HCT116 (cell line): ENCODE measurements at regions not wholly inside any gene's neighbourhood (a gene's known extent, or its start where the extent isn't known, plus 50 kb on each side); places are given as distances from the start of the nearest gene placed in this dataset.

Experiments
- CEBPB ChIP-seq: IDR thresholded peaks from 2 replicates; pipeline ENCODE4 v1.6.1; 2012; ENCODE audit warnings: low read depth
- CTCF ChIP-seq, 3 experiments: fragments of 200-600 bp in 1 of 3; sonication (generic) in 1 of 3; IDR thresholded peaks in 2 of 3; conservative IDR thresholded peaks in 1 of 3; 2 replicates each; pipeline ENCODE4 v1.5.1; 2012 to 2017; ENCODE audit warnings: low read depth in 2 of 3, low read length in 2 of 3, antibody characterized with exemption in 1 of 3, borderline replicate concordance in 1 of 3, control low read depth in 1 of 3, mild to moderate bottlenecking in 1 of 3, mixed read lengths in 1 of 3, mixed run types in 1 of 3, moderate library complexity in 1 of 3; ENCODE audit not compliant: insufficient read depth in 1 of 3
- EZH2 ChIP-seq: fragments of 200-600 bp; sonication (generic); IDR thresholded peaks from 2 replicates; pipeline ENCODE4 v1.6.1; 2017; ENCODE audit warnings: antibody characterized with exemption, mixed run types
- JUND ChIP-seq: IDR thresholded peaks from 2 replicates; pipeline ENCODE4 v1.6.1; 2012
- POLR2AphosphoS5 ChIP-seq: IDR thresholded peaks from 2 replicates; pipeline ENCODE4 v1.6.1; 2011; ENCODE audit warnings: mild to moderate bottlenecking, low read depth, low read length, moderate library complexity
- SP1 ChIP-seq: IDR thresholded peaks from 2 replicates; pipeline ENCODE4 v1.6.1; 2012; ENCODE audit warnings: low read depth

DNA sequence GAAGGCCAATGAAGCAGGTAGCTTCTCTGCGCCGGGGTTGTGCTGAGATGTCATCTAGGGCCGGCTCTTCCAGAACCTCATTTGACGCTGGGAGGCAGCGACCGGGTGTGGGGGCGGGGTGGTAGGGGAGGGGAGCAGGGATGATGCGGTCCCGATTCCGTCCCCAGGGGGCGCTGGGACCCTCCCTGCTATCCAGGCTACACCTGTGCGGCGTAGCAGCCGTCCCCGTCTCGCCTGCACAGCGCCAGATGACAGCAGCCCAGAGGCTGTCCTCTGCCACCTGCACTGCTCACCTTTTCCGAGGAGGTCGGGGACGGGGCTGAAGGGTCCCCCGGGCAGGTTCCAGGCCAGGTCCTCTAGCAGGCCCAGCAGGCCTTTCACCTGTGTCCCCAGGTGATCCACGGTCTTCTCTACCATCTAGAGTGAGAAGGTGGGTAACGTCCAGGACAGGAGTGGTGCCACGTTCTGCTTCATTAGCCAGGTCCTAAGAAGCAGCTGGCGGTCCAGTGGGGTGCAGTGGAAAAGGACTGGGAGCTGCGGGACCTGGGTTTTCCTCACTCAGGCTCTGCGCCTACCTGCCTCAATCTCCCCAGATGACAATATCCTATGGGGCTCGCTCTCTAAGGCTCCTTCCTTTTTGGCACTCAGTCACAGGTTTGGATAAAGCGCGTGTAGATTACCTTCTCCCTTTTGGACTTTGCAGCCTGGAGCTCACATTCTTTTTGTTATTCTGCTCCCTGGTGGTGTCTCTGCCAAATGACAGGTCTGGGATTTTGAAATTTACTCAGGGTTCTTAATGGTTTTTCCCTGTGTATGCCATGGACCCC is 56.0 kb upstream of the RAB6C start:
- TF ChIP-seq CTCF (IDR thresholded peaks at IDR 0.05 in 2 of 3, conservative IDR thresholded peaks at IDR 0.05 in 1 of 3; ENCODE audit: borderline replicate concordance in 1 of 3, insufficient read depth in 1 of 3, low read depth in 2 of 3, low read length in 2 of 3) (peak; percentile 45 to 56 (median 53); a peak in 5 of 6 replicates), POLR2AphosphoS5 (no peak), SP1 (no peak), CEBPB (no peak), JUND (no peak), EZH2 (no peak)
